HEK293 (cell line): ENCODE measurements at regions not wholly inside any gene's neighbourhood (a gene's known extent, or its start where the extent isn't known, plus 50 kb on each side); places are given as distances from the start of the nearest gene placed in this dataset.

Experiments
- AEBP2 ChIP-seq: fragments of 450-650 bp; formaldehyde crosslinking; IDR thresholded peaks from 2 replicates; pipeline ENCODE4 v1.5.1; 2016; ENCODE audit warnings: missing biosample characterization, missing genetic modification characterization, borderline replicate concordance
- CTCF ChIP-seq: fragments of 450-650 bp; formaldehyde crosslinking; IDR thresholded peaks from 2 replicates; pipeline ENCODE4 v1.5.1; 2016; ENCODE audit warnings: missing biosample characterization, missing genetic modification characterization
- PRDM6 ChIP-seq: fragments of 450-650 bp; formaldehyde crosslinking; IDR thresholded peaks from 2 replicates; pipeline ENCODE4 v1.5.1; 2017; ENCODE audit warnings: missing biosample characterization, missing genetic modification characterization
- SCRT2 ChIP-seq: fragments of 450-650 bp; formaldehyde crosslinking; IDR thresholded peaks from 2 replicates; pipeline ENCODE4 v1.5.1; 2016; ENCODE audit warnings: missing biosample characterization, missing genetic modification characterization
- ZIC2 ChIP-seq: fragments of 450-650 bp; formaldehyde crosslinking; IDR thresholded peaks from 2 replicates; pipeline ENCODE4 v1.5.1; 2016; ENCODE audit warnings: missing biosample characterization, missing genetic modification characterization
- ZNF366 ChIP-seq: fragments of 450-650 bp; formaldehyde crosslinking; conservative IDR thresholded peaks from 2 replicates; pipeline ENCODE4 v1.5.1; 2016; ENCODE audit warnings: missing biosample characterization, missing genetic modification characterization
- ZNF501 ChIP-seq: fragments of 450-650 bp; formaldehyde crosslinking; IDR thresholded peaks from 2 replicates; pipeline ENCODE4 v1.5.1; 2016; ENCODE audit warnings: missing biosample characterization, missing genetic modification characterization
- ZNF513 ChIP-seq: fragments of 450-650 bp; IDR thresholded peaks from 2 replicates; pipeline ENCODE4 v1.5.1; 2018; ENCODE audit warnings: missing biosample characterization, missing genetic modification characterization
- ZNF585B ChIP-seq: fragments of 450-650 bp; formaldehyde crosslinking; IDR thresholded peaks from 2 replicates; pipeline ENCODE4 v1.5.1; 2016; ENCODE audit warnings: missing biosample characterization, missing genetic modification characterization

GRCh38 chr2:217672472-217672871 is 330.3 kb downstream of the TNS1 start:
- TF ChIP-seq SCRT2 (tag by site-specific recombination) (no peak), CTCF (no peak), ZNF501 (tag by site-specific recombination) (no peak), ZNF366 (no peak), PRDM6 (tag by site-specific recombination) (no peak), ZNF585B (tag by site-specific recombination) (no peak), AEBP2 (tag by site-specific recombination) (no peak), ZIC2 (no peak), ZNF513 (tag by site-specific recombination) (no peak)
